Natural killer cell (primary cell): ENCODE measurements at regions not wholly inside any gene's neighbourhood (a gene's known extent, or its start where the extent isn't known, plus 50 kb on each side); places are given as distances from the start of the nearest gene placed in this dataset.

Experiments
- ATAC-seq, 3 donors: fragments of 150-1000 bp in 2 of 3; fragments of 200-7000 bp in 1 of 3; cut with Tn5 transposase; 1 replicate in 1 of 3; 2 replicates in 2 of 3; pipeline ENCODE4 v1.10.0; 2021; ENCODE audit warnings: mild to moderate bottlenecking in 2 of 3, moderate library complexity in 2 of 3
- DNase-seq, 2 donors: peaks; one replicate each; pipeline versions ENCODE4 v3.0.0 to v3.0.0-alpha.2; 2013 to 2021; ENCODE audit warnings: mixed read lengths in 1 of 2
- H3K27ac ChIP-seq: one replicate; pipeline ENCODE4 v1.5.1; 2013; ENCODE audit warnings: mild to moderate bottlenecking, low read length
- H3K27me3 ChIP-seq: one replicate; pipeline ENCODE4 v1.6.1; 2013; ENCODE audit warnings: low read length; ENCODE audit not compliant: control insufficient read depth, insufficient read depth
- H3K36me3 ChIP-seq: one replicate; pipeline ENCODE4 v1.6.1; 2013; ENCODE audit warnings: low read length; ENCODE audit not compliant: control insufficient read depth, insufficient read depth
- H3K4me1 ChIP-seq: one replicate; pipeline ENCODE4 v1.6.1; 2013; ENCODE audit warnings: low read length; ENCODE audit not compliant: control insufficient read depth, insufficient read depth
- H3K4me3 ChIP-seq: one replicate; pipeline ENCODE4 v1.5.1; 2013; ENCODE audit warnings: low read length
- H3K9me3 ChIP-seq: one replicate; pipeline ENCODE4 v1.6.1; 2013; ENCODE audit warnings: low read length; ENCODE audit not compliant: control insufficient read depth, insufficient read depth
- H3K27ac Mint-ChIP-seq, 2 donors: one replicate each; pipeline ENCODE4 v1.8.0; 2022; ENCODE audit warnings: mild to moderate bottlenecking in 2 of 2, mixed read lengths in 2 of 2, moderate library complexity in 1 of 2
- H3K27me3 Mint-ChIP-seq, 2 donors: one replicate each; pipeline ENCODE4 v1.8.0; 2022; ENCODE audit warnings: low read depth in 2 of 2, mixed read lengths in 2 of 2
- H3K36me3 Mint-ChIP-seq: one replicate; pipeline ENCODE4 v1.8.0; 2022; ENCODE audit warnings: mixed read lengths
- H3K4me1 Mint-ChIP-seq, 2 donors: one replicate each; pipeline ENCODE4 v1.8.0; 2022; ENCODE audit warnings: mixed read lengths in 2 of 2
- H3K4me3 Mint-ChIP-seq: one replicate; pipeline ENCODE4 v1.8.0; 2022; ENCODE audit warnings: mild to moderate bottlenecking, moderate library complexity, mixed read lengths
- H3K9me3 Mint-ChIP-seq, 2 donors: one replicate each; pipeline ENCODE4 v1.8.0; 2022; ENCODE audit warnings: mixed read lengths in 2 of 2
- CTCF ChIP-seq: fragments of 200-600 bp; IDR thresholded peaks from one replicate; pipeline ENCODE4 v1.8.0; 2022; ENCODE audit warnings: antibody characterized with exemption
- WGBS: methylation state at CpG from one replicate; pipeline ENCODE4 v1.1.7; 2013; ENCODE audit warnings: missing lambda C conversion rate; ENCODE audit not compliant: insufficient coverage; 5-methylcytosine and 5-hydroxymethylcytosine counted together
- intact Hi-C: fragments of 100-400 bp; cut with micrococcal nuclease; formaldehyde crosslinking; loops from one replicate; pipeline ENCODE4 v1.14.2; 2022

- peaks cover 2 to 9% of the 10 kb centered on the region in 2 donors for H3K9me3 Mint-ChIP-seq
- H3K27ac ChIP-seq: no peak overlapping the region
- no peak overlapping the region for H3K4me3 Mint-ChIP-seq
- no peak overlapping the region for H3K27ac Mint-ChIP-seq
- no peaks in the 10 kb centered on the region for H3K36me3 ChIP-seq
- no peaks in the 10 kb centered on the region for H3K4me1 ChIP-seq
- no peak overlapping the region for H3K4me3 ChIP-seq
- intact Hi-C loops: no loop called here
- DNase-seq (no peak), ATAC-seq (no peak)
- no peaks in the 10 kb centered on the region for H3K9me3 ChIP-seq
- no peaks in the 10 kb centered on the region for H3K4me1 Mint-ChIP-seq
- no peaks in the 10 kb centered on the region for H3K27me3 ChIP-seq
- 66% methylated on average over 6 of the region's 6 CpGs for WGBS
- TF ChIP-seq CTCF: no peak
- H3K36me3 Mint-ChIP-seq: no peaks in the 10 kb centered on the region
- no peaks in the 10 kb centered on the region for H3K27me3 Mint-ChIP-seq
These were observed 496.9 kb upstream of the CAMK1G start for GRCh38 chr1:209086486-209087192.

GRCh38 chr1:209094384-209094783, 489.1 kb upstream of the CAMK1G start:
- no peak for ATAC-seq
- intact Hi-C loops: no loop called here
- H3K27ac Mint-ChIP-seq: no peak overlapping the region

GRCh38 chr1:209095627-209096595, 487.6 kb upstream of the CAMK1G start:
- intact Hi-C loops: no loop called here
- Histone ChIP-seq H3K27me3 (no peaks in the 10 kb centered on the region), H3K9me3 (no peaks in the 10 kb centered on the region), H3K4me3 (no peak overlapping the region), H3K4me1 (no peaks in the 10 kb centered on the region), H3K36me3 (no peaks in the 10 kb centered on the region), H3K27ac (no peak overlapping the region)
- ATAC-seq: no peak
- no peak for TF ChIP-seq CTCF
- Mint-ChIP-seq H3K9me3 (peaks cover 0 to 3% of the 10 kb centered on the region in 2 donors), H3K27me3 (no peaks in the 10 kb centered on the region), H3K4me1 (no peaks in the 10 kb centered on the region), H3K27ac (no peak overlapping the region), H3K4me3 (no peak overlapping the region), H3K36me3 (no peaks in the 10 kb centered on the region)
- WGBS: 83% methylated on average over 8 of the region's 9 CpGs
- DNase-seq: no peak

More at GRCh38 chr1:209094384-209094783, 489.1 kb upstream of the CAMK1G start:
- no peaks in the 10 kb centered on the region for H3K27me3 Mint-ChIP-seq
- Histone ChIP-seq H3K4me1 (no peaks in the 10 kb centered on the region), H3K9me3 (no peaks in the 10 kb centered on the region), H3K4me3 (no peak overlapping the region), H3K36me3 (no peaks in the 10 kb centered on the region), H3K27ac (no peak overlapping the region), H3K27me3 (no peaks in the 10 kb centered on the region)
- no peak for DNase-seq
- H3K4me3 Mint-ChIP-seq: no peak overlapping the region
- H3K36me3 Mint-ChIP-seq: no peaks in the 10 kb centered on the region
- no peaks in the 10 kb centered on the region for H3K4me1 Mint-ChIP-seq
- no peak for TF ChIP-seq CTCF
- peaks cover 2 to 5% of the 10 kb centered on the region in 2 donors for H3K9me3 Mint-ChIP-seq
